ENCODE measurements at regions not wholly inside any gene's neighbourhood (a gene's known extent, or its start where the extent isn't known, plus 50 kb on each side); places are given as distances from the start of the nearest gene placed in this dataset.

DNA sequence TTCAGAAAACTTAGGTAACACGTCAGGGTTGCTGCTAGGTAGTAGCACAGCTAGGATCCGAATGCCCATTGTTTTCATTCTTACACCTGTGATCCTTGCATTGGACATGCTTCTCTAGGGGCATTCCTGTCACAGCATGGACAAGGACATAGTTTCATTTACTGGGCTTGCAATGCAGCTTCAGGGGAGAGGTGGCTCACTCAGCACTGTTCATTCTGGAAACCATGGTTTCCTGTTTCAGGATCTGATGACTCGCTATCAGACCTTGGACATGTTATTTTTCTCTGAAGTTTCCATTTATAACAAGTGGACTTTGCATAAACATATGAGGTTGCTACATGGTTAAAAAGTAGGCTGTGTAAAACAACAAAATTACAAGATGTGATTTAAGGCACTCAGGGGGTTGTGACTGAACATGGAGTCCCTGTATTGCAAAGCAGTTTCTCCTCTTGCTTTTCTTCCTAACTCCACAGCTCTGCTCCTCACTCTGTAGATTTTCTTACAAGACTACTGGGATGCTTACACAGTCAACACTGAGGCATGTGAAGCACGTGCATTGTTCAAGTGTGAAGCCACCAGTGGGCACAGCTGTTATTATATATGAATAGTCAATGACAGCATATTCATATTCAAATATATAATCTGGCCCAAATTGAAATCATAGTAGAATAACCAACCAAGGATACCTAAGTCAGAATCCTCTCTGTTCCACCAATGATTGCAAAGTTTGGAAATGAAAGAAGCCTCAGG, 66.1 kb upstream of the STK32A start:
- Mint-ChIP-seq H3K4me1 (peaks cover 7% of the 10 kb centered on the region), H3K27me3 (ENCODE audit: low read depth) (no peaks in the 10 kb centered on the region), H3K4me3 (no peak overlapping the region), H3K9me3 (peaks cover 2% of the 10 kb centered on the region), H3K27ac (ENCODE audit: unreplicated experiment) (no peak overlapping the region), H3K36me3 (ENCODE audit: low read depth) (no peaks in the 10 kb centered on the region)
- no peak for DNase-seq (ENCODE audit: low read depth, low spot score)
- TF ChIP-seq CTCF (conservative IDR thresholded peaks at IDR 0.05) = no peak

GRCh38 chr5:147169399-147169798, 65.4 kb upstream of the STK32A start:
- DNase-seq (ENCODE audit: low read depth, low spot score) = no peak
- Mint-ChIP-seq H3K4me3 (no peak overlapping the region), H3K27ac (ENCODE audit: unreplicated experiment) (no peak overlapping the region), H3K4me1 (peaks cover 7% of the 10 kb centered on the region), H3K27me3 (ENCODE audit: low read depth) (no peaks in the 10 kb centered on the region), H3K36me3 (ENCODE audit: low read depth) (no peaks in the 10 kb centered on the region), H3K9me3 (no peaks in the 10 kb centered on the region)
- TF ChIP-seq CTCF (conservative IDR thresholded peaks at IDR 0.05) = no peak

DNA sequence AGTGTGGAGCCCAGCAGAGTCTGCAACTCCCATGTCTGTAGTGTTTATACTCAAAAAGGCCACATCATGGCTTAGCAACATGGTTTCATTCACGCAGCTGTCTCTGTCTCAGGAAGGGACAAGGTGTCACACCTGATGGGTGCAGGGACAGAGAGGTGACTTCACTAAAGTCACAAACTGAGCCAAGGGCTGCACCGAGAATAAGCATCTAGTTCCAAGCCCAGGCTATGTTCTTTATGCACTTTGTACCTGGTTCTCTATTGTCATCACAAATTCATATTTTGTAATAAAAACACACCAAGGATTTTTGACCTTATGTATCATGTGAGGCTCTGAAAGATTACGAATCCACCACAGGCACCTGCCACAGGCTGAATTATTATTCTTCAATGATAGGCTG, 64.9 kb upstream of the STK32A start:
- Mint-ChIP-seq H3K4me3 (no peak overlapping the region), H3K9me3 (no peaks in the 10 kb centered on the region), H3K4me1 (peaks cover 7% of the 10 kb centered on the region), H3K36me3 (ENCODE audit: low read depth) (no peaks in the 10 kb centered on the region), H3K27me3 (ENCODE audit: low read depth) (no peaks in the 10 kb centered on the region), H3K27ac (ENCODE audit: unreplicated experiment) (no peak overlapping the region)
- no peak for TF ChIP-seq CTCF (conservative IDR thresholded peaks at IDR 0.05)
- no peak for DNase-seq (ENCODE audit: low read depth, low spot score)

DNA sequence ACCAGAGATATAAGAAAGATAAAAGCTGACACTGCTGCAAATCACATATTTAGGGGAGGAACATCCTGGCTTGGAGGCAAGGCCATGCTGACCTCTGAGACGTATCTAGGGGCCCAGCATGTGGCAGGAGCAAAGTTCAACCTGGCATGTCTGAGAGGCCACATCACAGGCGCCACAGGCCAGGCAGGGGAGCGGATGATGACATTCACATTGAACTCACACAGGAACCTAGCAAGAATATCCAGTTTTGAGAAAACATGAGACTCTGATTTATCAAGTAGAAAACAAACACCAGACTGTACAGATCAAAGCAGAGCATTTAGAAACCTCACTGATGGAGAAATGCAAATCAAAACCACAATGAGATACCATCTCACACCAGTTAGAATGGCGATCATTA, 64.2 kb upstream of the STK32A start:
- Mint-ChIP-seq H3K4me3 (no peak overlapping the region), H3K36me3 (ENCODE audit: low read depth) (no peaks in the 10 kb centered on the region), H3K4me1 (peaks cover 7% of the 10 kb centered on the region), H3K27ac (ENCODE audit: unreplicated experiment) (no peak overlapping the region), H3K9me3 (no peaks in the 10 kb centered on the region), H3K27me3 (ENCODE audit: low read depth) (no peaks in the 10 kb centered on the region)
- no peak for TF ChIP-seq CTCF (conservative IDR thresholded peaks at IDR 0.05)
- DNase-seq (ENCODE audit: low read depth, low spot score) = no peak

- no peaks in the 10 kb centered on the region for H3K36me3 Mint-ChIP-seq (ENCODE audit: low read depth)
- H3K27ac Mint-ChIP-seq (ENCODE audit: unreplicated experiment) = no peak overlapping the region
- no peak for TF ChIP-seq CTCF (conservative IDR thresholded peaks at IDR 0.05)
- no peak overlapping the region for H3K4me3 Mint-ChIP-seq
- no peak for DNase-seq (ENCODE audit: low read depth, low spot score)
- H3K27me3 Mint-ChIP-seq (ENCODE audit: low read depth) = no peaks in the 10 kb centered on the region
- H3K4me1 Mint-ChIP-seq = peaks cover 7% of the 10 kb centered on the region
- H3K9me3 Mint-ChIP-seq = no peaks in the 10 kb centered on the region
Observed at GRCh38 chr5:147174671-147175265, 60.1 kb upstream of the STK32A start.
